H9 (cell line): ENCODE measurements at regions not wholly inside any gene's neighbourhood (a gene's known extent, or its start where the extent isn't known, plus 50 kb on each side); places are given as distances from the start of the nearest gene placed in this dataset.

Experiments
- DNase-seq: peaks from one replicate; pipeline ENCODE4 v3.0.0-alpha.2; 2017
- H2AFZ ChIP-seq: one replicate; pipeline ENCODE4 v1.6.1; 2013; ENCODE audit warnings: mild to moderate bottlenecking, low read length, control low read depth, moderate library complexity
- H2AK5ac ChIP-seq: 2 replicates; pipeline ENCODE4 v1.6.1; 2013; ENCODE audit warnings: low read length, control low read depth, mixed read lengths; ENCODE audit not compliant: insufficient read length
- H2BK120ac ChIP-seq: one replicate; pipeline ENCODE4 v1.6.1; 2013; ENCODE audit warnings: low read depth, mild to moderate bottlenecking, low read length, control low read depth, inconsistent platforms; ENCODE audit not compliant: poor library complexity, severe bottlenecking
- H2BK12ac ChIP-seq: 2 replicates; pipeline ENCODE4 v1.6.1; 2013; ENCODE audit warnings: low read length, control low read depth, mixed read lengths, low read depth; ENCODE audit not compliant: insufficient read length
- H2BK15ac ChIP-seq: 2 replicates; pipeline ENCODE4 v1.6.1; 2013; ENCODE audit warnings: low read depth, low read length, control low read depth
- H2BK20ac ChIP-seq: one replicate; pipeline ENCODE4 v1.6.1; 2013; ENCODE audit warnings: low read depth, mild to moderate bottlenecking, low read length, control low read depth, inconsistent platforms; ENCODE audit not compliant: poor library complexity, severe bottlenecking
- H2BK5ac ChIP-seq: 2 replicates; pipeline ENCODE4 v1.6.1; 2013; ENCODE audit warnings: low read length, control low read depth, mixed read lengths; ENCODE audit not compliant: insufficient read length
- H3K14ac ChIP-seq: 2 replicates; pipeline ENCODE4 v1.6.1; 2013; ENCODE audit warnings: low read length, control low read depth; ENCODE audit not compliant: insufficient read depth
- H3K18ac ChIP-seq: 2 replicates; pipeline ENCODE4 v1.6.1; 2013; ENCODE audit warnings: low read depth, mild to moderate bottlenecking, mixed read lengths, low read length, control low read depth; ENCODE audit not compliant: insufficient read length
- H3K23ac ChIP-seq: 2 replicates; pipeline ENCODE4 v1.6.1; 2013; ENCODE audit warnings: low read length, control low read depth, mixed read lengths, low read depth; ENCODE audit not compliant: insufficient read length
- H3K23me2 ChIP-seq: 2 replicates; pipeline ENCODE4 v1.6.1; 2013; ENCODE audit warnings: low read depth, mild to moderate bottlenecking, mixed read lengths, low read length, control low read depth; ENCODE audit not compliant: insufficient read length, poor library complexity, severe bottlenecking
- H3K27ac ChIP-seq: 2 replicates; pipeline ENCODE4 v1.5.1; 2013; ENCODE audit warnings: low read length, control low read depth, mixed read lengths, low read depth; ENCODE audit not compliant: insufficient read length
- H3K27me3 ChIP-seq: 2 replicates; pipeline ENCODE4 v1.6.1; 2013; ENCODE audit warnings: low read length, control low read depth, inconsistent platforms; ENCODE audit not compliant: insufficient read depth
- H3K4ac ChIP-seq: 2 replicates; pipeline ENCODE4 v1.6.1; 2013; ENCODE audit warnings: low read depth, mild to moderate bottlenecking, control low read depth, inconsistent platforms, low read length, moderate library complexity
- H3K4me1 ChIP-seq: 2 replicates; pipeline ENCODE4 v1.6.1; 2013; ENCODE audit warnings: low read length, control low read depth, inconsistent platforms; ENCODE audit not compliant: insufficient read depth
- H3K4me2 ChIP-seq: 2 replicates; pipeline ENCODE4 v1.6.1; 2013; ENCODE audit warnings: low read length, control low read depth, mixed read lengths; ENCODE audit not compliant: insufficient read length, insufficient read depth
- H3K56ac ChIP-seq: 2 replicates; pipeline ENCODE4 v1.6.1; 2013; ENCODE audit warnings: low read depth, mild to moderate bottlenecking, mixed read lengths, low read length, control low read depth; ENCODE audit not compliant: insufficient read length
- H3K79me1 ChIP-seq: 2 replicates; pipeline ENCODE4 v1.6.1; 2013; ENCODE audit warnings: low read depth, mild to moderate bottlenecking, moderate library complexity, low read length, control low read depth, inconsistent platforms; ENCODE audit not compliant: insufficient read depth, poor library complexity, severe bottlenecking
- H3K79me2 ChIP-seq: 2 replicates; pipeline ENCODE4 v1.6.1; 2013; ENCODE audit warnings: low read length, control low read depth, inconsistent platforms; ENCODE audit not compliant: insufficient read depth
- H3K9ac ChIP-seq: 2 replicates; pipeline ENCODE4 v1.6.1; 2013; ENCODE audit warnings: low read length, control low read depth, mixed read lengths; ENCODE audit not compliant: insufficient read length; ENCODE audit errors: extremely low read depth
- H3K9me3 ChIP-seq: one replicate; pipeline ENCODE4 v1.6.1; 2013; ENCODE audit warnings: low read depth, low read length, inconsistent platforms; ENCODE audit not compliant: control insufficient read depth
- H3T11ph ChIP-seq: one replicate; pipeline ENCODE4 v1.6.1; 2013; ENCODE audit warnings: mild to moderate bottlenecking, low read length, control low read depth, inconsistent platforms
- H4K20me1 ChIP-seq: one replicate; pipeline ENCODE4 v1.6.1; 2013; ENCODE audit not compliant: control insufficient read depth, insufficient read length, insufficient read depth
- H4K5ac ChIP-seq: 2 replicates; pipeline ENCODE4 v1.6.1; 2013; ENCODE audit warnings: low read depth, mild to moderate bottlenecking, mixed read lengths, low read length, control low read depth; ENCODE audit not compliant: insufficient read length
- H4K8ac ChIP-seq: replicated peaks from 2 replicates; pipeline ENCODE4 v1.6.1; 2013; ENCODE audit warnings: low read length, control low read depth, mixed read lengths, low read depth; ENCODE audit not compliant: insufficient read length
- H4K91ac ChIP-seq: 2 replicates; pipeline ENCODE4 v1.6.1; 2013; ENCODE audit warnings: low read depth, mild to moderate bottlenecking, moderate library complexity, mixed read lengths, low read length, control low read depth; ENCODE audit not compliant: insufficient read length
- H3K27ac Mint-ChIP-seq, 3 experiments: 2 replicates in 2 of 3; 3 replicates in 1 of 3; pipeline ENCODE4 v1.8.0; 2020 to 2021; ENCODE audit warnings: mixed read lengths in 3 of 3, mild to moderate bottlenecking in 1 of 3, moderate library complexity in 1 of 3
- H3K27me3 Mint-ChIP-seq: 2 replicates; pipeline ENCODE4 v1.8.0; 2021; ENCODE audit warnings: low read depth, mild to moderate bottlenecking, moderate library complexity, mixed read lengths
- H3K36me3 Mint-ChIP-seq, 3 experiments: 2 replicates in 2 of 3; 3 replicates in 1 of 3; pipeline ENCODE4 v1.8.0; 2020 to 2021; ENCODE audit warnings: low read depth in 3 of 3, mixed read lengths in 3 of 3; ENCODE audit not compliant: insufficient read depth in 1 of 3
- H3K4me1 Mint-ChIP-seq, 2 experiments: 2 replicates each; pipeline ENCODE4 v1.8.0; 2020; ENCODE audit warnings: mixed read lengths in 2 of 2
- H3K4me3 Mint-ChIP-seq, 2 experiments: 2 replicates in 1 of 2; 3 replicates in 1 of 2; pipeline ENCODE4 v1.8.0; 2020 to 2021; ENCODE audit warnings: mild to moderate bottlenecking in 2 of 2, mixed read lengths in 2 of 2, moderate library complexity in 1 of 2
- H3K9me3 Mint-ChIP-seq, 2 experiments: 2 replicates in 1 of 2; 3 replicates in 1 of 2; pipeline ENCODE4 v1.8.0; 2020; ENCODE audit warnings: mild to moderate bottlenecking in 2 of 2, mixed read lengths in 2 of 2, moderate library complexity in 1 of 2
- WGBS: extraction: QIAGEN DNeasy Blood & Tissue Kit; methylation state at CpG from one replicate; pipeline ENCODE4 v1.1.7; 2013; ENCODE audit warnings: missing lambda C conversion rate, low lambda C conversion rate, mixed read lengths; ENCODE audit not compliant: insufficient read length; ENCODE audit errors: extremely low coverage; 5-methylcytosine and 5-hydroxymethylcytosine counted together
- TF ChIP-seq, protein P1 (sequence below): fragments of 200-600 bp; sonication (generic); conservative IDR thresholded peaks from 3 replicates; pipeline ENCODE4 v1.8.0; 2021; ENCODE audit warnings: antibody characterized with exemption, mild to moderate bottlenecking

DNA sequence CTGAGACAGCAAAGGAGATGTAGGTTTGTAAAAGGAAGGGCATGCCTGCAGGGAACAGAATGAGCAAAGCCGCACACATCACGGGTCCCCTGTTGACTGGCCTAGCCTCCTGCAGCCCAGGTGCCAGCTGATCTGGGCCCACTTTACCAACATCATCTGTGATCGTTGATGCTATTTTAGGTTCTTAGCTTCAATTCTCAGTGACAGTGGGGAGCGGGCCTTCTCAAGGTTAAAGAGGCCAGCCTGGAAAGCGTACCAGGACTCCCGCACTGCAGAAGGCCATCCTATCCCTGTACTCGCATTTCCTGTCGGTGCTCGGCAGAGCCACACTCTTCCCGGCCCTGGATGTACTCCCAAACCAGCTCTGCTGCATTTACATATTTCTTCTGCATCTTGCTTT is 213.5 kb upstream of the IRX1 start:
- Histone ChIP-seq H3K14ac (no peak overlapping the region), H3K9me3 (no peaks in the 10 kb centered on the region), H3T11ph (no peak overlapping the region), H2BK12ac (no peak overlapping the region), H3K23ac (no peak overlapping the region), H4K8ac (no peak overlapping the region), H3K23me2 (no peaks in the 10 kb centered on the region), H3K4me1 (no peaks in the 10 kb centered on the region), H3K27me3 (no peaks in the 10 kb centered on the region), H3K4ac (no peak overlapping the region), H3K18ac (no peak overlapping the region), H4K91ac (no peak overlapping the region), H3K56ac (no peak overlapping the region), H2AK5ac (no peak overlapping the region), H4K5ac (no peak overlapping the region), H3K4me2 (no peak overlapping the region), H3K27ac (no peak overlapping the region), H2AFZ (no peak overlapping the region), H4K20me1 (no peaks in the 10 kb centered on the region), H2BK120ac (no peak overlapping the region), H2BK15ac (no peak overlapping the region), H3K79me2 (no peaks in the 10 kb centered on the region), H3K79me1 (no peaks in the 10 kb centered on the region), H2BK20ac (no peak overlapping the region), H2BK5ac (no peak overlapping the region), H3K9ac (no peak overlapping the region)
- H3K27ac Mint-ChIP-seq, result no peak overlapping the region
- no peaks in the 10 kb centered on the region for H3K4me1 Mint-ChIP-seq
- TF ChIP-seq, protein P1, sequence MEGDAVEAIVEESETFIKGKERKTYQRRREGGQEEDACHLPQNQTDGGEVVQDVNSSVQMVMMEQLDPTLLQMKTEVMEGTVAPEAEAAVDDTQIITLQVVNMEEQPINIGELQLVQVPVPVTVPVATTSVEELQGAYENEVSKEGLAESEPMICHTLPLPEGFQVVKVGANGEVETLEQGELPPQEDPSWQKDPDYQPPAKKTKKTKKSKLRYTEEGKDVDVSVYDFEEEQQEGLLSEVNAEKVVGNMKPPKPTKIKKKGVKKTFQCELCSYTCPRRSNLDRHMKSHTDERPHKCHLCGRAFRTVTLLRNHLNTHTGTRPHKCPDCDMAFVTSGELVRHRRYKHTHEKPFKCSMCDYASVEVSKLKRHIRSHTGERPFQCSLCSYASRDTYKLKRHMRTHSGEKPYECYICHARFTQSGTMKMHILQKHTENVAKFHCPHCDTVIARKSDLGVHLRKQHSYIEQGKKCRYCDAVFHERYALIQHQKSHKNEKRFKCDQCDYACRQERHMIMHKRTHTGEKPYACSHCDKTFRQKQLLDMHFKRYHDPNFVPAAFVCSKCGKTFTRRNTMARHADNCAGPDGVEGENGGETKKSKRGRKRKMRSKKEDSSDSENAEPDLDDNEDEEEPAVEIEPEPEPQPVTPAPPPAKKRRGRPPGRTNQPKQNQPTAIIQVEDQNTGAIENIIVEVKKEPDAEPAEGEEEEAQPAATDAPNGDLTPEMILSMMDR, result no peak
- no peak for DNase-seq
- no peaks in the 10 kb centered on the region for H3K36me3 Mint-ChIP-seq
- WGBS, result no CpG with 5 or more reads among the region's 10 CpGs
- no peak overlapping the region for H3K4me3 Mint-ChIP-seq
- peaks cover 10% of the 10 kb centered on the region for H3K27me3 Mint-ChIP-seq
- no peaks in the 10 kb centered on the region for H3K9me3 Mint-ChIP-seq
